Ectodermal cell (in vitro differentiated cells): ENCODE measurements at regions not wholly inside any gene's neighbourhood (a gene's known extent, or its start where the extent isn't known, plus 50 kb on each side); places are given as distances from the start of the nearest gene placed in this dataset.

ENCODE experiments used
- H3K27ac ChIP-seq: 2 replicates; pipeline ENCODE4 v1.7.0; 2013; ENCODE audit warnings: mild to moderate bottlenecking, low read depth, low read length; ENCODE audit not compliant: insufficient read depth, poor library complexity, severe bottlenecking
- H3K27me3 ChIP-seq: 2 replicates; pipeline ENCODE4 v1.7.0; 2013; ENCODE audit warnings: mild to moderate bottlenecking, low read length; ENCODE audit not compliant: insufficient read depth, control insufficient read depth, poor library complexity, severe bottlenecking
- H3K36me3 ChIP-seq: one replicate; pipeline ENCODE4 v1.7.0; 2013; ENCODE audit warnings: low read length; ENCODE audit not compliant: control insufficient read depth, insufficient read depth
- H3K4me1 ChIP-seq: one replicate; pipeline ENCODE4 v1.7.0; 2013; ENCODE audit warnings: low read length; ENCODE audit not compliant: control insufficient read depth, insufficient read depth
- H3K4me3 ChIP-seq: 2 replicates; pipeline ENCODE4 v1.7.0; 2013; ENCODE audit warnings: low read depth, low read length, control low read depth; ENCODE audit not compliant: insufficient read depth
- H3K9me3 ChIP-seq: 2 replicates; pipeline ENCODE4 v1.7.0; 2013; ENCODE audit warnings: mild to moderate bottlenecking, low read length, moderate library complexity; ENCODE audit not compliant: control insufficient read depth
- WGBS, 2 experiments: methylation state at CpG; one replicate each; pipeline ENCODE4 v1.1.7; 2013; ENCODE audit warnings: missing lambda C conversion rate in 2 of 2; 5-methylcytosine and 5-hydroxymethylcytosine counted together

GRCh38 chr2:116645155-116645554, 1169.3 kb upstream of the DDX18 start:
- Histone ChIP-seq H3K27me3 (no peaks in the 10 kb centered on the region), H3K36me3 (no peaks in the 10 kb centered on the region), H3K4me3 (no peak overlapping the region), H3K9me3 (no peaks in the 10 kb centered on the region), H3K4me1 (no peaks in the 10 kb centered on the region), H3K27ac (no peak overlapping the region)
- WGBS, 2 experiments = 86 to 100% methylated on average over 1 of the region's 1 CpG

GRCh38 chr2:116668691-116669090, 1145.8 kb upstream of the DDX18 start:
- Histone ChIP-seq H3K4me1 (no peaks in the 10 kb centered on the region), H3K36me3 (no peaks in the 10 kb centered on the region), H3K27ac (no peak overlapping the region), H3K9me3 (no peaks in the 10 kb centered on the region), H3K4me3 (no peak overlapping the region), H3K27me3 (no peaks in the 10 kb centered on the region)
- 87 to 100% methylated on average over 1 of the region's 1 CpG for WGBS, 2 experiments

GRCh38 chr2:116669782-116670181, 1144.7 kb upstream of the DDX18 start:
- Histone ChIP-seq H3K36me3 (no peaks in the 10 kb centered on the region), H3K27me3 (no peaks in the 10 kb centered on the region), H3K4me3 (no peak overlapping the region), H3K27ac (no peak overlapping the region), H3K4me1 (no peaks in the 10 kb centered on the region), H3K9me3 (no peaks in the 10 kb centered on the region)
- WGBS, 2 experiments = 90 to 97% methylated on average over 2 of the region's 2 CpGs

GRCh38 chr2:116674188-116674587, 1140.3 kb upstream of the DDX18 start:
- no peaks in the 10 kb centered on the region for H3K9me3 ChIP-seq
- no peak overlapping the region for H3K4me3 ChIP-seq
- no peaks in the 10 kb centered on the region for H3K4me1 ChIP-seq
- H3K36me3 ChIP-seq = no peaks in the 10 kb centered on the region
- H3K27me3 ChIP-seq = no peaks in the 10 kb centered on the region
- no peak overlapping the region for H3K27ac ChIP-seq

- H3K27me3 ChIP-seq = no peaks in the 10 kb centered on the region
- no peaks in the 10 kb centered on the region for H3K9me3 ChIP-seq
- H3K4me3 ChIP-seq = no peak overlapping the region
- no peaks in the 10 kb centered on the region for H3K36me3 ChIP-seq
- WGBS, 2 experiments = 61 to 75% methylated on average over 2 of the region's 2 CpGs
- no peak overlapping the region for H3K27ac ChIP-seq
- no peaks in the 10 kb centered on the region for H3K4me1 ChIP-seq
Measured at GRCh38 chr2:116676776-116677175, 1137.7 kb upstream of the DDX18 start.

GRCh38 chr2:116680256-116680936, 1134.1 kb upstream of the DDX18 start:
- no peaks in the 10 kb centered on the region for H3K27me3 ChIP-seq
- no peak overlapping the region for H3K27ac ChIP-seq
- no peak overlapping the region for H3K4me3 ChIP-seq
- H3K9me3 ChIP-seq = no peaks in the 10 kb centered on the region
- no peaks in the 10 kb centered on the region for H3K36me3 ChIP-seq
- H3K4me1 ChIP-seq = no peaks in the 10 kb centered on the region

- Histone ChIP-seq H3K36me3 (no peaks in the 10 kb centered on the region), H3K4me3 (no peak overlapping the region), H3K4me1 (no peaks in the 10 kb centered on the region), H3K27me3 (no peaks in the 10 kb centered on the region), H3K9me3 (no peaks in the 10 kb centered on the region), H3K27ac (no peak overlapping the region)
Measured at GRCh38 chr2:116687371-116687770, 1127.1 kb upstream of the DDX18 start.

- Histone ChIP-seq H3K9me3 (no peaks in the 10 kb centered on the region), H3K4me3 (no peak overlapping the region), H3K27me3 (no peaks in the 10 kb centered on the region), H3K27ac (no peak overlapping the region), H3K4me1 (no peaks in the 10 kb centered on the region), H3K36me3 (no peaks in the 10 kb centered on the region)
- 84 to 100% methylated on average over 2 of the region's 2 CpGs for WGBS, 2 experiments
Measured at GRCh38 chr2:116692988-116693387, 1121.5 kb upstream of the DDX18 start.

- WGBS, 2 experiments = 94% methylated on average over 4 of the region's 4 CpGs
- H3K9me3 ChIP-seq = no peaks in the 10 kb centered on the region
- H3K27me3 ChIP-seq = no peaks in the 10 kb centered on the region
- H3K4me3 ChIP-seq = no peak overlapping the region
- H3K27ac ChIP-seq = no peak overlapping the region
- H3K36me3 ChIP-seq = no peaks in the 10 kb centered on the region
- H3K4me1 ChIP-seq = no peaks in the 10 kb centered on the region
Measured at GRCh38 chr2:116696223-116696622, 1118.3 kb upstream of the DDX18 start.

- Histone ChIP-seq H3K36me3 (no peaks in the 10 kb centered on the region), H3K27me3 (no peaks in the 10 kb centered on the region), H3K9me3 (no peaks in the 10 kb centered on the region), H3K4me3 (no peak overlapping the region), H3K27ac (no peak overlapping the region), H3K4me1 (no peaks in the 10 kb centered on the region)
Measured at GRCh38 chr2:116696903-116697302, 1117.6 kb upstream of the DDX18 start.

- 85 to 92% methylated on average over 2 of the region's 3 CpGs for WGBS, 2 experiments
Measured at GRCh38 chr2:116706396-116706795, 1108.1 kb upstream of the DDX18 start.

More at GRCh38 chr2:116706396-116706795, 1108.1 kb upstream of the DDX18 start:
- no peaks in the 10 kb centered on the region for H3K9me3 ChIP-seq
- H3K4me3 ChIP-seq = no peak overlapping the region
- no peaks in the 10 kb centered on the region for H3K36me3 ChIP-seq
- no peaks in the 10 kb centered on the region for H3K27me3 ChIP-seq
- H3K4me1 ChIP-seq = no peaks in the 10 kb centered on the region
- H3K27ac ChIP-seq = no peak overlapping the region
